NCI-H748 treated with DMSO at 0.1 percent for 48 hours (cell line): ENCODE measurements at regions not wholly inside any gene's neighbourhood (a gene's known extent, or its start where the extent isn't known, plus 50 kb on each side); places are given as distances from the start of the nearest gene placed in this dataset.
A peak's percentile ranks its signal among the peaks of the same experiment; 100 is the strongest.
"Not testable (repeated sequence)": the region's sequence is repeated elsewhere in the genome, so short reads cannot be mapped to it uniquely, and the experiment has no call there.

ENCODE experiments used
- DNase-seq: peaks from one replicate; lab custom pipeline; 2025; lab: John Stamatoyannopoulos, UW

DNA sequence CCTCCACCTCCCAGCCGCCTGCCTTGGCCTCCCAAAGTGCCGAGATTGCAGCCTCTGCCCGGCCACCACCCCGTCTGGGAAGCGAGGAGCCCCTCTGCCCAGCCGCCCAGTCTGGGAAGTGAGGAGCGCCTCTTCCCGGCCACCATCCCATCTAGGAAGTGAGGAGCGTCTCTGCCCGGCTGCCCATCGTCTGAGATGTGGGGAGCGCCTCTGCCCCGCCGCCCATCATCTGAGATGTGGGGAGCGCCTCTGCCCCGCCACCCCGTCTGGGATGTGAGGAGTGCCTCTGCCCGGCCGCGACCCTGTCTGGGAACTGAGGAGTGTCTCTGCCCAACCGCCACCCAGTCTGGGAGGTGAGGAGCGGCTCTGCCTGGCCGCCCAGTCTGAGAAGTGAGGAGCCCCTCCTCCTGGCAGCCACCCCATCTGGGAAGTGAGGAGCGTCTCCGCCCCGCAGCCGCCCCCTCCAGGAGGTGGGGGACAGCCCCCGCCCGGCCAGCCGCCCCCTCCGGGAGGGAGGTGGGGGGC is 296.3 kb downstream of the HNRNPD start:
- DNase-seq: not testable (repeated sequence)

DNA sequence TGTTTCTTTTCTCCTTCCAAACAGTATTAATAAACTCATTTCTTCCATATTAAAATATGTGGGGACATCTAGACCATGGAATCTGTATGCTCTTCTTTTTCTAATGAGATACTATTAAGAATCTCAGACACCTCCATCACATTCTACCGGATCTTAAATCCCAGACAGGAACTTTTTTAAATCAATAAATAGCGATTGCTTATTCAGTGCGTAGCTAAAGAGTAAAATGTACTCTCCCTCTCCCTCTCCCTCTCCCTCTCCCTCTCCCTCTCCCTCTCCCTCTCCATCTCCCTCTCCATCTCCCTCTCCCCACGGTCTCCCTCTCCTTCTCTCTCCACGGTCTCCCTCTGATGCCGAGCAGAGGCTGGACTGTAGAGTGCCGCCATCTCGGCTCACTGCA is 297.0 kb downstream of the HNRNPD start:
- no peak for DNase-seq

DNA sequence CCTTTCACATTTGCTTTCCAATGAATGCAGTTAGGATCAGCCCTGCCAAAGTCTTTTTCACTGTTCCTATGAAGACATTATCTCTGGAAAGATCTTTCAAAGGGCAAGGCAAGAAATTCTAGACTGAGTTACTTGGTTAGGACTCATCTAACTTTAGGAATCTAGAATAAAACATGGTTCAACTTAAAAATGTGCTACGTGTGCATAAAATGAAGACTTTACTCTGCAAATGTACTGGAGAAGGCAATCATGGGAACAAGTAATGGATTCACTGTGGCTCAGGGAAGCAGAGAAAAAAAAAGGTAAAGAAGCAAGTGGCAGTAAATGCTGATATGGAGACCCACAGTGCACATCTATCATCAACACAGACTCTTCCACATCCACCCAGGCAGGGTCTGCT is 297.4 kb downstream of the HNRNPD start:
- no peak for DNase-seq

DNA sequence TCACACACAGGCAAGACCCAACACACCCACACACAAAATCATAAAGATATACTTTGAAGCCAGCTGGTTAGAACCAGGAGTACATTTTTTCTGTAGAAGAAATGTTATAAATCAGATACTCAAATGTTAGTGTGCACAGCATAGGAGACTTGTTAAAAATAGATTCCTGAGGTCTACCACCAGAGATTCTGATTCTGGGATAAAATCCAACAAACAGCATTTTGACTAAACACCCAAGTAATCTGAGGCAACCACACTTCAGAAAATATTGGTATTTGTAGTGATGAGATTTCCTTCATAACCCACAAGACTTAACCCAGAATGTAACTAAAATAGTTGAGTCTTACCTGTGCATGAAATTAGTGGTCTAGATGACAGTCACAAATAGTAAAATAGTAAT is 301.8 kb downstream of the HNRNPD start:
- no peak for DNase-seq

DNA sequence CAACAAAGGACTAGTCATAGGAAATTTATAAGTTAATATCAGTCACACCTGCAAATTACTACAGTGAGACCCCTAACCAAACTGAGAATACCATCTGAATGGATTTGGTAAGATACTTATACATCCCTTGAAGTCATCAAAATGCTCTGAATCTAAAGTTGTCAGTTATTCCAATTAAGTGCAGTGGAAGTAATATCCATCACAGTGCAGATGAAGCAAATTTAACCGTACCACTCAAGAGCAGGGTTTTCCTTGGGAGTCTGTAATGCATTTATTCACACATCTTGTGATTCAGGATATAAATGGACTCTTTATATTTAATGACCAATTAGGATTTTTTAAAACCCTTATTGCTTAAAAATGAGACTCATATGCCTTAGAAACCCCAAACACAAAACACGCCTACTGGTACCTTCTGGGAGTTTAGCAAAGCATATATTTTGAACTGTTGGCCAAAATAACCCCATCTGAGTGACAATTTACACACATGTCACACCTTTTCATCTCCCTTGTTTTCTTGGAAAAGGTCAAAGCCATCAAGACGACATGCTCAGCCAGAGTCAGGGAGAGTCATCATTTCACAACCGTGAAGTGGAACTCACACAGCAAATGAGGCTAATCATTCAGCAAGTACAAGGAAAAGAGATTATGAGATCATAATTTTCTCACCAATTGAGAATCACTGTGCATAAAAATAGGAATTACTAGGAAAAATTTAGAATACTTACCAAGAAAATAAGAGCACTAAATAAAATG is 303.7 kb downstream of the HNRNPD start:
- no peak for DNase-seq

DNA sequence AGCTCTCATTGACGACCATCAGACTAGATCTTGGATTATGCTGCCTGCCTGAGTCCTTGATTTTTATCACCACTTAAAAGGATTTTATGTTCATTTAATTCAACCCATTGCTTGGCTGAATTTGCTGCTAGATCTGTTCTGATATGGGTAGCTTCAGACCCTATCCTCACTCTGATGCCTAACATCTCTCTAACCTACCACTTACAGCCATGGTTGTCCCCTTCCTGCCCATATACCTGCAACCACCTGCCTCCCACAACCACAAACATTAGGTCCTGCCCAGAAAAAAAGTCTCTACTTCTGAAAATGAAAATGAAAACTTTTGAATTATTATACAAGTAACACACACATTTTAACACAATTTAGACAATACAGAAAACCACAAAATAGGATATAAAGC is 310.8 kb downstream of the HNRNPD start:
- DNase-seq: no peak

DNA sequence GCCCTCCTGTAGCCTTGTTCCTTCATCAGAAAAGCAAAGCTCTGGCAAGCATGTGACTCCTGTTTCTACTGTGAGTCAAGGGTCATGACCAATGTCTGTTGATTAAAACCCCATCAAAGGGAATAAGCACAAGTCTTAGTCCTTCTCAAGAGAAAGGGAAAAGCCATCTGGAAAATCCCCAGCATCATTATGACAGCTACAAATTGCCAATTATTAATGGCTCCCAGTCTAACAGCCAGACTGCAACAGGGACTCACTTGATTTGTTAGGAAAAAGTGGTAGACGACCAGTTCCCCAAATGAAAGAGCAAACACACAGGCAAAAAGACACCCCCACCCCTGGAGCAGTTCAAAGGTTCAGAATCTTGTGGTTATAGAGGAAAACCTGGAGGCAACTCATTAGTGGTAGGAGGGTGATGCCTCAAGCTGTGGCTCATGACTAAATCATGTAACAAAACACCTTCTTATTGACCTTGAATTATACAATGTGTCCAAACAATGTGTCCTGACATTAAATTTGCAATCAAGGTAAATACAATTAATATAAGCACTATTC is 315.7 kb downstream of the HNRNPD start:
- no peak for DNase-seq

DNA sequence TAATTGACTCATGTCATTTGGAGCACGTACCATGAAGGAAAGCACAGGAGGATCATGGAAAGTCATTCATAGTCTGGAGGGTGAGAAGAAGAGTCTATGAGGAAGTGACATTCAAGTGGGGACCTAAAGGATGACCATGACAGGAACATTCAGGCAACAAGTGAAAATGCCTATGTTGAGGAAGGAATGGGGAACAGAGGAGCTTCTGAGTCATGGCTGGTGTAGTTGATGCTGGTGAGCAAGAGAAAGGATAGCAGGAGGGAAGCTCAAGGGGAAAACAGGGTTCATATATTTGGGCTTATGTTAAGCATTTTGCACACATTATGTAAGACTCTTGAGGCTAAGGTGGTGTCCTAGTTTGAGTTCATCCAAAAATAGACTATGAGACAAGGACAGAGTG is 318.6 kb downstream of the HNRNPD start:
- no peak for DNase-seq

DNA sequence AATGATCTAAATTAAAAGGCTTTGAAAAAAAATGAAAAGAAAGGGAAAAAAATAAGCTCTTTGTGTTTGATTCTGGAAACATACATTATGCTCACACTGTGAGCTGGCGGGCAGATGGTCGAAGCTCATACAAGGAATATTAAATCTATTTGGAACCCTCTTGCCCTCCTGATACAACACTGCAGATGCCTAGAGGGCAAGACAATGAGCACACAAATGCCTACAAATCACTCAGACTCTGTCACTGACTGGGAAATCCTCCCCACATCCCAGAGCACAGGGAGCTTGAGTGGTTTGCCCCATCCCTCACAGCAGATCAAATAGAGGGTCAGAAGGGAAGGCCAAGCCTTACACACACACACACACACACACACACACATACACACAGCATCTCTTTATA is 320.4 kb downstream of the HNRNPD start:
- peak; percentile 35 for DNase-seq

DNA sequence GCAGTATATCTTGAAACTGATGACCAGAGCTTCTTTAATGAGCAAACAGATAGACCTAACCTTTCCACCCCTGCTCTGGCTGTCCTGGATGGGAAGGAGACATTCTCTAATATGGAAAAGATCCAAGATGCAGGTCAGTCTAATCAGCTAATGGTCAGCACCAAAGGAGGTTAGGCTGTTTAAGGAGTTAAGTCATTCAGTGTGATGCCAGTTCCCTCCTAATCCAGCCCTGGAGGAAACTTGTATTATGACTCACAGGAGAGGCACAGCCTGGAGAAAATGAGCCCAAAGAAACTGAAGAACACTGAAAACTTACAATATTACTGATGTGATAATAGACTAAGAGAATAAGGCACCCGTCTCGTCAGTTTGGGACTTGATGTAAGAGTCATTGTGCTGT is 323.0 kb downstream of the HNRNPD start:
- DNase-seq: no peak

DNA sequence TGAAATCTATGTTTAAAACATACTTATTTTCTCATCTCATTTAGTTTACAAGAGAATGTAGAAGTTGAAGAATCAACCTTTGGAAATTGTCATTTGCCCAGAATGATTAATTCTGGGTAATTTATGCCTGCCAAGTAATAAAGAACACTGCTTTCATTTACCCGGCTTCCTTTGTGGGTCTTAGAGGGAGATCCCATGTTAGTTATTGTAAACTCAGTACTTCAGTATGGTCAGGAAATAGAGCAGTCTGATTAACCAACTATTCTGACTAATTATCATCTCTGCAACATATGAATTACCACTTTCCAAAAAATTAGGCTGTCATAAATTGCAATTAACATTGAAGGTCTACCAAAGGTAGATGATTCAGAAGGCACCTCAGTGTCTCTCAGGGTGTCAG is 324.5 kb downstream of the HNRNPD start:
- DNase-seq: no peak

DNA sequence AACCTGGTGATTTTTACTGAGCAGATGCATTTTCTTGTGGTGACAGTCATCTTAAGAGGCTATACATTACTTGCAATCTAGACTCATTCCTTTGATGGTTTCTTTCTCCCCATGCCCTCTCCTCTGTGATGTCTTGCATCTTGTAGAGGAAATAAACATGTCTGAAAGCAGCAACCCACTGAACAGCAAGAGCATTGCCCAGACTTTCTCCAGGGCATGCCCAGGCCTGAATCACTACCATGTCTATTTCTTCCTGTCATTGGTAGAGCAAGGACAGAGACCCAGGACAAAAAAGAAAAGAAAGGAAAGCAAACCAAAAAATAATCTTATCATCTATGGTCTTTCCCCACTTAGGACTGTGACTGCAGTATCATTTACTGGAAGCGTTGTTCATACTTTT is 326.1 kb downstream of the HNRNPD start:
- DNase-seq: no peak

DNA sequence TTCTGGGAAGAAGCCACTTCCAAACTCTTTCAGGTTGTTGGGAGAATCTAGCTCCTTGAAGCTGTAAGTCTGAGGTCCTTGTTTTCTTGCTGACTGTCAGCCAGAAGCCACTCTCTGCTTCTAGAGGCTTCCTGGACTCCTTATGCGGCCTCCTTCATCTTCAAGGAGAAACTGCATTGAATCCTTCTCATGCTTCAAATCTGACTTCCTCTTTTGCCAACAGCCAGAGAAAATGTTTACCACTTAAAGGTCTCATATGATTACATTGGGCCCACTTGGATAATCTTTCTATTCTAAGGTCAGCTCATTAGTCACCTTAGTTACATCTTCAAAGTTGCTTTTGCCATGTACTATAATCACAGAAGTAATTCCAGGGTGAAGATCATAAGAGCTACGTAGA is 327.0 kb downstream of the HNRNPD start:
- DNase-seq: no peak

DNA sequence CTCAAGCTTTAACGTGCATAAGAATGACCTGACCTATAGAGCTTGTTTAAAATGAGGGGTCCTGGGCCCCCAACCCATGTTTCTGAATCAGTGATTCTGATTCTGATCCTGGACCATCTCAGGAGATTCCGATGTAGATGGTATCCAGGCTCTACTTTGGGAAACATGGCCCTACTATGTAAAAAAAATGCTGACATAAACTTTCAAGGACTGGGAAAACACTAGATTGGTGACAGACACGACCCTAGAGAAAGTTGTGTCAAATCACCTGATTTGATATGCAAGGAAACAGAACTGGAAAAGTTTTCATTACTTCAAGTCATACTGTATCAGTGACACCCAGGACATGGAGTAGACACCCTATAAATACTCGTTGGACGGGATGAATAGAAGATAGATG is 328.5 kb downstream of the HNRNPD start:
- DNase-seq: no peak

DNA sequence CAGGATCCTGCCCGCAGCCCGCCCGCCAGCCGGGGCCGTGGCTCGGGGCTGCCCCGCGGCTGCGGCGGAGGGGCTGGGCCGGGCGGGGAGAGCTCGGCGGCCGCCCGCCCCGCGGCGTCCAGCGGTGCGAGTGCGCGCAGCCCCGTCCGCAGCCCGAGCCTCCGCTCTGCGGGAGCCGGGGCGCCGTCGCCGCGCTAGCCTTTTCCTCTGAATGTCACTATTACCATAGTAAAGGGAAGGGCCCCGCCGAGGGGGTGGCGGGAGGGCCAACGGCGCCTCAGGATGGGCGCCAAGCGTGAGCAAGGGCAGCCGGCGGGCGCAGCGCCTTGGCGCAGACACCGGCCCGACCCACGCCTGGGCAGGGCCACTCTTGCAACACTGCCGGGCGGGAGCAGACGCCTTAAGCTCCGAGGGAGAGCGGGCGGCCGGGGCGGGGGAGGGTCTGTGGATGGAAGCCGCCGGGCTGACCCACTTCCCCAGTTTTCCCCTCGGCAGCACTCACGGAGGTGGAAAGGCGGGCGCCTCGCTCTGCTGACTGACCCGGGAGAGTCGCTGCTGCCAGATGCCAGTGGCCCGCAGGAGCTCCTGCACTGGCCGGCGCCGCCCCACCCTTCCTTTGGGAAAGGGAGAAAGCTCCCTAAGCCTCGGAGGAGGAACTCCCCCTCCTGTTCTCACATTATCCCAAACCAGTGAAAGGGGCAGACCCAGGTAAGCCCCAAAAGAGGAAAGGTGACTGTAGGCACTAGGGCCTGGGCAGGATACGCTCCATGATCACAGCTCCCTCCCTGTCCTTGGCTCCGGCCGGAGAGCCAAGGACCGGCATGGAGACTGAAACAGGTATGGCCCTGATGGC is 329.4 kb downstream of the HNRNPD start:
- DNase-seq: peak; percentile 28

DNA sequence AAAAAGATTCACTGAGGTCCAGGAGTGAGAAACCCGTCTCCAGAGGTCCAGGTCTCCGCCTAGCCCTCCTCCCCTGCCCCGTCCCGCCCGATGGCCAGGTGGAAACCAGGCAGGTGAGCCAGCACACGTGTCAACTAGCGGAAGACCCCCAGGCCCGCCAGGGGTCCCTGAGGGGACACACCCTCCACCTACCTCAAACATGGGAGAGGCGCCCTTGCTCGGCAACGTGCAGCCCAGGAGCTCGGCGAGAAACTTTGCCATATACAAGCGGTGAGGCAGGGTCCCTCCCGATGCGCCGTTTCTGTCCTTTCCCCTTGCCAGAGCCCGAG is 330.0 kb downstream of the HNRNPD start:
- no peak for DNase-seq

DNA sequence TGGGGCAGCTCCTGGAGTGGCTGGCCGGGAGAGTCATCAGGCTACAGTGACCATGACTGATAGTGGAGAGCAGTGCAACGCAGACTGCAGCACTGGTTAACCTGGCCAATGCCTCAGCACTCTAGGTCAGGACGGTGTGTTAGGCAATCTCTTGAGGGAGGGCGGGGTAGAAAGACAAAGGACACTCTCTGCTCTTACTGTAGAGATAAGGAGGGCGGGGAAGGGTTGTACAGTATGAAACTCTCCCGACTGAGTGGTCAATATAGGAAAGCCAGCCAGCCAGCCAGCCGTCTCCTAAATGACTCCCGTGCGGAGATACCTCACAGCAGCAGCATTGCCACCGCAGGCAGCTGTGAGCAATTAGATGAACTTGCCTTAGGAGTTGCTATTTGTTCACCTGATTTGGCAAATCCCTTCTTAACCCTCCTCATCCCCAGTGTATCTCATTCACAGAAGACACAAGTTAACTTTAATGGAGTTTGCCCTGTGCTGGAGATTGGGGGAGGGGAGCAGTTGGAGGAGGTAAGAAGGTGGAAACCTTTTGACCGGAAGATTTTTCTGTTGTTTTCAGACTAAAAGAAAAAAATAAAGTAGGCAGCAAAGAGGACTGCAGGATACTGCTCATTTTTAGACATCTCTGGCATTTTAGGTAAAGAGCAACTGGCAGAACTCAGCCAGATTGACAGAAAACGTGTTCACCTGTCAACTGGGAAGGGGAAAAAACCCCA is 330.5 kb downstream of the HNRNPD start:
- peak; percentile 10 for DNase-seq

DNA sequence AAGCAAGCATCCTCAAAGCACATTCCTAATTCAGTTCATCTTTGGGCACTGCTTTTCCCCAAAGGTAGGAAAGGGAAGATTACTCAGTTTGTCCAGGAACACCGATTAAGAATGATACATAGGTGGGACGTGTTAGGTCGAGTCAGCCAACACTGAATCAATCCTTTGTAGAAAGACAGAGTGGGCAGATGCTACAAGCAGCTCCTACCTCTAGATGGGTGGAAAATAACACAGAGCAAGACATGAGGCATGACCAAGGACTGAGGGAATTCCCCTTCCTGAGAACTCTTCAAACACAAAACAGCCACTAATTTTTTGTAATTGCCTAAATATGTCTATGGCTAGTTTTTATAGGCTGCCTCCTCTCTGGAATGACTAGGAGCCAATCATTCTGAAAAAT is 331.7 kb downstream of the HNRNPD start:
- no peak for DNase-seq

DNA sequence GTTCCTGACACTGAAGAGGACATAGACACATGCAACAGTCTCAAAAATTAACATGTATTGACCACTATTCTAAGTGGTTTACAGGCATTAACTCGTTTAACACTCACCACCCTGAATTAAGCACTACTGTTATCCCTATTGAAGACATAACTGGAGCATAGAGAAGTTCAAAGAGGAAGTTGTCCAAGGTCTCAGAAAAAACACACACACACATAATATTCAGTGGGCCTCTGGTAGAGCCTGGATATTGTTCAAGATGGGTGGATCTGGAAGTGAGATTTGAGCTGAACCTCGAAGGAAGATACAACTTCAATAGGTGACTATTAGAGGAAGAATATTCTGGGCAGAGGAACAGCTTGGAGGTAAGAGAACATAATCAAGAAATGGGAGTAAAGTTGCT is 334.9 kb downstream of the HNRNPD start:
- DNase-seq: no peak

DNA sequence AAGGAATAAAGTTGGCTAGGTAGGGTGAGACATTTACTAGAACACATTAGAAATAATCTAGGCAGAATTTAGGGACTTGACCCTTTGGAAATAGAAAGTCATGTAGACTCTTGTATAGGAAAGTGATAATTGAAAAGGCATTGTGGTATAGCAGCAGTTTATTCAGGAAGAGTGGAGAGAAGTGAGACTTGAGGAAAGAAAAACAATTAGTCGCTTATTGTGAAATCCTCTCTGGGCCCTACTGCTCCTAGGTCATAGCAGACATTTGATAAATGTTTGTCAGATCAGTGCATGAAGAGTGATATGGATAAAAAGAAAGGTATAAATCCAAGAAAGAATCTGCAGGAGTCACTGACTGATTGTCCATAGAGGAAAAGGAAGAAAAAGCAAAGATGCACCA is 337.6 kb downstream of the HNRNPD start:
- DNase-seq: no peak

DNA sequence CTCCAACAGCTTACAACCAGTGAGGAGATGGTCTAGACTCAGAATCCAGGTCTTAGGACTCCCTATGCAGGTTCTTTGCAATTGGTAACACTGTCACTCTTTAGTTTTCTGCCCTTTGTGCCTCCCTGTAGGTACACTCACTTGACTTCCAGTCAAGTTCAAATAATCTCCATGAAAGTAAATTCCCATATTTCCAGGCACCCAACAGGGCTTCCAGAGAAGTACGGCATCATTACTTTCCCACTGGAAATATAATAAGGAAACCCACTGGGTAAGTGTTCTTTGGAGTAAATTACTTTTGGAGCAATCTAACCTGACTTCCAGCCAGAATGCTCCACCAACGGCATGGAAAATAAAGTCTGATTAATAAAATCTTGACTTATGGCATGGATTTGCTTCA is 338.9 kb downstream of the HNRNPD start:
- DNase-seq: no peak

DNA sequence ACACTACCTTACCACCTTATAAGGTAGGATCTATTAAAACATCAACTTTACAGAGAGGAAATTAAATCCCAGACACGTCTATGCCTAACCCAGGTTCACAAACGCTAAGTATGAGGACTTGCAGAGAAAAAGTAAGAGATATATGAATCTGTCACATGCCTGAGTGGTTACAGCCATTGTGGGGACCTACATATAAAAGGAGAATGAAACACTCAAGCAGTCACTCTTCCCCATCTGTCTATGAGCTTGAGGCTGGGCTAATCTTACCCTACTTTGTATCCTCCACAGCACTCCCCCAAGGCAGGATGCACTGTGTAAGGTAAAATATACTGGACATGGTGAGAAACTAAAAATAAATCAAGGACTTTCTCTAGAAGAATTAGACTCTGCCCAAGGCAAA is 339.9 kb downstream of the HNRNPD start:
- DNase-seq: no peak
